Nephron (organoid): ENCODE measurements at regions not wholly inside any gene's neighbourhood (a gene's known extent, or its start where the extent isn't known, plus 50 kb on each side); places are given as distances from the start of the nearest gene placed in this dataset.
A peak's percentile ranks its signal among the peaks of the same experiment; 100 is the strongest.

Experiments
- H3K27ac Mint-ChIP-seq, 3 experiments: 2 replicates each; pipeline ENCODE4 v1.8.0; 2020; ENCODE audit warnings: mixed read lengths in 3 of 3, mild to moderate bottlenecking in 2 of 3, moderate library complexity in 1 of 3
- H3K27me3 Mint-ChIP-seq: 2 replicates; pipeline ENCODE4 v1.8.0; 2021; ENCODE audit warnings: low read depth, mild to moderate bottlenecking, moderate library complexity, mixed read lengths
- H3K36me3 Mint-ChIP-seq: 2 replicates; pipeline ENCODE4 v1.8.0; 2020; ENCODE audit warnings: low read depth, mixed read lengths
- H3K4me1 Mint-ChIP-seq: 2 replicates; pipeline ENCODE4 v1.8.0; 2020; ENCODE audit warnings: mixed read lengths
- H3K4me3 Mint-ChIP-seq, 3 experiments: 2 replicates each; pipeline ENCODE4 v1.8.0; 2020; ENCODE audit warnings: mild to moderate bottlenecking in 3 of 3, mixed read lengths in 3 of 3, moderate library complexity in 2 of 3
- H3K9me3 Mint-ChIP-seq: 2 replicates; pipeline ENCODE4 v1.8.0; 2020; ENCODE audit warnings: mixed read lengths
- TF ChIP-seq, protein P1 (sequence below), 3 experiments: fragments of 200-600 bp; sonication (generic); IDR thresholded peaks; one replicate each; pipeline ENCODE4 v1.5.0; 2021; ENCODE audit warnings: antibody characterized with exemption in 3 of 3; ENCODE audit not compliant: unreplicated experiment in 3 of 3

DNA sequence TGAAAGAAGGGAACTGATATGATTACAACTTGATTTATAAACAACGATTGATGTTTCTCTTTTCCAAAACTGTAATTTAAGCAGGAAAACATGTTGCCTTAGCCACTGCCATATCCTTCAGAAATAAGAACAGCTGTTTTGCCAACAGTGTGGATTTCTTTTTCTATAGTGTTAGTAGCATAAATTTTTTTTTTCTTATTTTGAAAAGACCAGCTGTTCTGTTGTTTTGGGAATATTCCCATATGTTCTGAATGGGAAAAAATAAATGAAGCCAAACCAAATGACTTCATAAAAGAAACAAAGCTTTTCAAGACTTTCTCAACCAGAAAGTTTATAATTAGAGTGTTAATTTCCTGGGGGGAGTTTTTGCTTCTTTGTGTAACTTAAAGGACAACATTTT, 83.9 kb upstream of the ARHGAP24 start:
- TF ChIP-seq, protein P1, sequence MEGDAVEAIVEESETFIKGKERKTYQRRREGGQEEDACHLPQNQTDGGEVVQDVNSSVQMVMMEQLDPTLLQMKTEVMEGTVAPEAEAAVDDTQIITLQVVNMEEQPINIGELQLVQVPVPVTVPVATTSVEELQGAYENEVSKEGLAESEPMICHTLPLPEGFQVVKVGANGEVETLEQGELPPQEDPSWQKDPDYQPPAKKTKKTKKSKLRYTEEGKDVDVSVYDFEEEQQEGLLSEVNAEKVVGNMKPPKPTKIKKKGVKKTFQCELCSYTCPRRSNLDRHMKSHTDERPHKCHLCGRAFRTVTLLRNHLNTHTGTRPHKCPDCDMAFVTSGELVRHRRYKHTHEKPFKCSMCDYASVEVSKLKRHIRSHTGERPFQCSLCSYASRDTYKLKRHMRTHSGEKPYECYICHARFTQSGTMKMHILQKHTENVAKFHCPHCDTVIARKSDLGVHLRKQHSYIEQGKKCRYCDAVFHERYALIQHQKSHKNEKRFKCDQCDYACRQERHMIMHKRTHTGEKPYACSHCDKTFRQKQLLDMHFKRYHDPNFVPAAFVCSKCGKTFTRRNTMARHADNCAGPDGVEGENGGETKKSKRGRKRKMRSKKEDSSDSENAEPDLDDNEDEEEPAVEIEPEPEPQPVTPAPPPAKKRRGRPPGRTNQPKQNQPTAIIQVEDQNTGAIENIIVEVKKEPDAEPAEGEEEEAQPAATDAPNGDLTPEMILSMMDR (IDR thresholded peaks at IDR 0.05; ENCODE audit: unreplicated experiment in 3 of 3), result no peak
- Mint-ChIP-seq H3K36me3 (no peaks in the 10 kb centered on the region), H3K9me3 (peaks cover 3% of the 10 kb centered on the region), H3K27me3 (peaks cover 3% of the 10 kb centered on the region), H3K4me3 (no peak overlapping the region), H3K4me1 (peaks cover 18% of the 10 kb centered on the region), H3K27ac (peak overlapping the region; percentile 22 to 57 (median 27))

DNA sequence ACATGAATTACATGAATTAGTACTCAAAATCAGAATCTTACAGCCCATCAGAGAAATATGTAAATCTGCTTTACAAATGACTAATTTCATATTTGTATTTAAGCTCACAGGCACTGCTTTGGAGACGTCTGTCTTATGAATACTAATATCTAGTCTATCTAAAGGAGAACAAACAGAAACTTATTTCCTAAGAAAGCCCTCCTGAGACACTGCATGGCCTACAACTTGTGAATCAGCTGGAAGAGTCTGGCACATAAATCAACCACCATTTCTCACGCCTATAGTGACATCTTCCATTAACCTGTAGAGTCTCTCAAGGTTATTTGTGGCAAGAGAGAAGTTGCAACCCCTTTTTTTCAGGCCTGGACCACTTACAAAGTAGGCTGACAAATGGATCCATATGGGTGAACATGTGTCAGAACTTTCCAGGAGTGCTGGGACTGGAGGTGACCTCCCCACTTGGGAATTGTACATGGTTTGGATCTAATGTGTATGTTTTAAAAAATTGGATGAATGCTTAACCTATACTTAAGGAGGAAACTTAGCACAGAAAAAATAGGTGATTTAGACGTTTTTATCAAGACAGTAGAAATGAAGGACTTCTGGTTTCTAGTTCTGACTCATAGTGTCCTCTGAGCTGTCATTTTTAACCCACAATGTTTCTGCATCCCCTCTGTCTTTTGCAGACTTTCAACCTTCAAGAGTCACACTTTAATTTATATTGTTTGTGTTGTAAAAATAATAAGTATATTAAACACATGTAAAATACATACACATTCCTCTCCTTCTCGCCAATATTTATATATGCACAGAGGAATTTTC, 83.2 kb upstream of the ARHGAP24 start:
- Mint-ChIP-seq H3K27ac (peak overlapping the region in 2 of 3 experiments; percentile 4 to 22), H3K9me3 (peaks cover 3% of the 10 kb centered on the region), H3K36me3 (no peaks in the 10 kb centered on the region), H3K4me3 (no peak overlapping the region), H3K4me1 (peaks cover 18% of the 10 kb centered on the region), H3K27me3 (peaks cover 3% of the 10 kb centered on the region)
- TF ChIP-seq, protein P1 (IDR thresholded peaks at IDR 0.05; ENCODE audit: unreplicated experiment in 3 of 3), result no peak

DNA sequence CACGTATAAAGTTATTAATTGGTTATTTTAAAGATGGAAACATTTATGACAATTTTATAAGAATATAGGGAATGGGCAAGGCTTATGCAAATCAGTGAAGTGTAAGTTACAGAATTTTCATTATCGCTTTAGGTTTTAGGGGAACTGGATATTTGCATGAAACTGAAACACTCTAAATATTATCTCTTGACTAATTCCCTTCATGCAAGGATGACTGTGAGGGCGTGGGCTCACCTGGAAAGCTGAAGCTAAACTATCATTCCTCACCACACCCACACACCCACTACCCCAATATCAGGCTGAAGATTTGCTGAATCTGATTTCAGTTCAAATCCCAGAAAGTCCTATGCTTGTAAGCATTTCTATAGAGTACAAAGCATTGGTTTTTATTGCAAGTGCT, 81.7 kb upstream of the ARHGAP24 start:
- Mint-ChIP-seq H3K27me3 (peaks cover 3% of the 10 kb centered on the region), H3K4me1 (peaks cover 18% of the 10 kb centered on the region), H3K9me3 (peaks cover 3% of the 10 kb centered on the region), H3K36me3 (no peaks in the 10 kb centered on the region), H3K27ac (no peak overlapping the region), H3K4me3 (no peak overlapping the region)
- TF ChIP-seq, protein P1 (IDR thresholded peaks at IDR 0.05; ENCODE audit: unreplicated experiment in 3 of 3), result no peak

DNA sequence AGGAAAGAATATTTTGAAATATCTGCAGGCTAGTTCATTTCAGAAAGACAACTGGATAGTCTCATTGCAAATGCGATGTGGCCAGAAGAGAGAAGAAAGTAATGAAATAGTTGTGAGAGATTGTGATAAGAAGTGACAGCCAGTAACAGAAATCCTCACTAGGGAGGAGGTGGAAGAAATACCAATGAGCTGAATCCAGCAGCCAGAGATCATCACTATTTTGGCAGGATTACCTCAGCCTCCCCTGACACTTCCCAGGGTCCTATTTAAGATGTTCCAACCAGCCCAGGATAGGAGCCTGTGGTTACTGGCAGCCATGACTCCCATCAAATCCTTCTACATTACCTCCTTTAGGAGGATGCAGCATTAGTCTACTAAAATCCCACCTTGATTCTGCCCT, 76.7 kb upstream of the ARHGAP24 start:
- Mint-ChIP-seq H3K27me3 (no peaks in the 10 kb centered on the region), H3K4me3 (no peak overlapping the region), H3K9me3 (no peaks in the 10 kb centered on the region), H3K4me1 (no peaks in the 10 kb centered on the region), H3K36me3 (no peaks in the 10 kb centered on the region), H3K27ac (no peak overlapping the region)
- TF ChIP-seq, protein P1 (IDR thresholded peaks at IDR 0.05; ENCODE audit: unreplicated experiment in 3 of 3), result no peak

DNA sequence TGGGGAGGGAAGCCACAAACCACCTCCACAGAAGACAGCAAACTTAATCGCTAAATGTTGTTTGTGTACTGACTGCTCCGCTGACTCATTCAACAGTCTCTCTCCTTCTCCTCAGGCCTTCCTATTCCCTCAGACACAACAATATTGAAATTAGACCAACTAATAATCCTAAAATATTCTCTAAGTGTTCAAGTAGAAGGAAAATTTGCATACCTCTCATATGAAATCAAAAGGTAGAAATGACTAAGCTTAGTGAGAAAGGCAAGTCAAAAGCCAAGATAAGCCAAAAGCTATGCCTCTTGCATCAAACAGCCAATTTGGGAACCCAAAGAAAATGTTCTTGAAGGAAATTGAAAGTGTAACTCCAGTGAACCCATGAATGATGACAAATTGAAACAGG, 75.7 kb upstream of the ARHGAP24 start:
- Mint-ChIP-seq H3K27me3 (no peaks in the 10 kb centered on the region), H3K4me3 (no peak overlapping the region), H3K4me1 (no peaks in the 10 kb centered on the region), H3K9me3 (no peaks in the 10 kb centered on the region), H3K27ac (no peak overlapping the region), H3K36me3 (no peaks in the 10 kb centered on the region)
- TF ChIP-seq, protein P1 (IDR thresholded peaks at IDR 0.05; ENCODE audit: unreplicated experiment in 3 of 3), result no peak

DNA sequence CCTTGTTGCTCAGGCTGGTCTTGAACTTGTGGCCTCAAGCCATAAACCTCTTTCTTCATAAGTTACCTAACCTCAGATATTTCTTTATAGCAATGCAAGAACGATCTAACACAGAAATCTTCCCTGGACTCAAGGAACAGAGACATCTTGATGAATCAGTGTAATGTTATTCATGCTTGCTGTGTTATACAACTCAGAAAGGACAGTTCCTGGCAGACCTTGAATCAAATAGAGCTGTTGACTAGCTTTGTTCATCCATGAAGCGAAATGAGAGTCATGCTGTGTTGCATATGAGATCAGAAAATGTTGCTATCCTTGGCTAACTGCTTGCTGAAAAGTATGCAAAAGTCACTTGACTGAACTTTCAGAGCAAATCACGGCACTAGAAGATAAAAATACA, 72.6 kb upstream of the ARHGAP24 start:
- H3K27me3 Mint-ChIP-seq, result no peaks in the 10 kb centered on the region
- no peak overlapping the region for H3K27ac Mint-ChIP-seq
- no peak overlapping the region for H3K4me3 Mint-ChIP-seq
- TF ChIP-seq, protein P1 (IDR thresholded peaks at IDR 0.05; ENCODE audit: unreplicated experiment in 3 of 3), result no peak
- no peaks in the 10 kb centered on the region for H3K9me3 Mint-ChIP-seq
- no peaks in the 10 kb centered on the region for H3K4me1 Mint-ChIP-seq
- H3K36me3 Mint-ChIP-seq, result no peaks in the 10 kb centered on the region
